ENCODE measurements at regions not wholly inside any gene's neighbourhood (a gene's known extent, or its start where the extent isn't known, plus 50 kb on each side); places are given as distances from the start of the nearest gene placed in this dataset.

GRCh38 chr9:38254151-38254550, 138.4 kb upstream of the ALDH1B1 start:
- Histone ChIP-seq H3K36me3 (ENCODE audit: insufficient read depth, low read length) (no peaks in the 10 kb centered on the region), H3K9ac (ENCODE audit: insufficient read length) (no peak overlapping the region), H3K4me3 (no peak overlapping the region), H3K9me3 (ENCODE audit: low read depth, low read length) (no peaks in the 10 kb centered on the region), H3K27ac (no peak overlapping the region)
- TF ChIP-seq FOXP2 (optimal IDR thresholded peaks at IDR 0.05; ENCODE audit: control extremely low read depth, extremely low read length, insufficient read depth) = no peak
- TF ChIP-seq EZH2 (IDR thresholded peaks at IDR 0.05) = no peak
- no peak for DNase-seq (ENCODE audit: low read depth, low spot score)

- no peak overlapping the region for H3K4me3 ChIP-seq
- no peak overlapping the region for H3K9ac ChIP-seq (ENCODE audit: insufficient read length)
- TF ChIP-seq FOXP2 (optimal IDR thresholded peaks at IDR 0.05; ENCODE audit: control extremely low read depth, extremely low read length, insufficient read depth) (no peak), EZH2 (IDR thresholded peaks at IDR 0.05) (no peak), POLR2AphosphoS5 (IDR thresholded peaks at IDR 0.05; ENCODE audit: borderline replicate concordance, low read depth, low read length) (no peak)
- DNase-seq (ENCODE audit: low read depth, low spot score) = no peak
- H3K9me3 ChIP-seq (ENCODE audit: low read depth, low read length) = no peaks in the 10 kb centered on the region
- no peak overlapping the region for H3K27ac ChIP-seq
- H3K36me3 ChIP-seq (ENCODE audit: insufficient read depth, low read length) = no peaks in the 10 kb centered on the region
These were observed 139.3 kb upstream of the ALDH1B1 start for GRCh38 chr9:38253200-38253599.

GRCh38 chr9:38251036-38251860, 141.3 kb upstream of the ALDH1B1 start:
- Histone ChIP-seq H3K9ac (ENCODE audit: insufficient read length) (no peak overlapping the region), H3K4me3 (no peak overlapping the region), H3K27ac (no peak overlapping the region), H3K9me3 (ENCODE audit: low read depth, low read length) (no peaks in the 10 kb centered on the region), H3K36me3 (ENCODE audit: insufficient read depth, low read length) (no peaks in the 10 kb centered on the region)
- TF ChIP-seq POLR2AphosphoS5 (IDR thresholded peaks at IDR 0.05; ENCODE audit: borderline replicate concordance, low read depth, low read length) (no peak), FOXP2 (optimal IDR thresholded peaks at IDR 0.05; ENCODE audit: control extremely low read depth, extremely low read length, insufficient read depth) (no peak), EZH2 (IDR thresholded peaks at IDR 0.05) (no peak)
- no peak for DNase-seq (ENCODE audit: low read depth, low spot score)

- no peaks in the 10 kb centered on the region for H3K36me3 ChIP-seq (ENCODE audit: insufficient read depth, low read length)
- no peak overlapping the region for H3K27ac ChIP-seq
- TF ChIP-seq FOXP2 (optimal IDR thresholded peaks at IDR 0.05; ENCODE audit: control extremely low read depth, extremely low read length, insufficient read depth) (no peak), EZH2 (IDR thresholded peaks at IDR 0.05) (no peak), POLR2AphosphoS5 (IDR thresholded peaks at IDR 0.05; ENCODE audit: borderline replicate concordance, low read depth, low read length) (no peak)
- no peaks in the 10 kb centered on the region for H3K9me3 ChIP-seq (ENCODE audit: low read depth, low read length)
- H3K9ac ChIP-seq (ENCODE audit: insufficient read length) = no peak overlapping the region
- H3K4me3 ChIP-seq = no peak overlapping the region
- DNase-seq (ENCODE audit: low read depth, low spot score) = no peak
These were observed 142.0 kb upstream of the ALDH1B1 start for GRCh38 chr9:38250279-38251035.

- Histone ChIP-seq H3K9ac (ENCODE audit: insufficient read length) (no peak overlapping the region), H3K4me3 (no peak overlapping the region), H3K9me3 (ENCODE audit: low read depth, low read length) (no peaks in the 10 kb centered on the region), H3K36me3 (ENCODE audit: insufficient read depth, low read length) (no peaks in the 10 kb centered on the region), H3K27ac (no peak overlapping the region)
- DNase-seq (ENCODE audit: low read depth, low spot score) = no peak
- TF ChIP-seq EZH2 (IDR thresholded peaks at IDR 0.05) = no peak
- TF ChIP-seq FOXP2 (optimal IDR thresholded peaks at IDR 0.05; ENCODE audit: control extremely low read depth, extremely low read length, insufficient read depth) = no peak
- TF ChIP-seq POLR2AphosphoS5 (IDR thresholded peaks at IDR 0.05; ENCODE audit: borderline replicate concordance, low read depth, low read length) = no peak
These were observed 142.8 kb upstream of the ALDH1B1 start for GRCh38 chr9:38249587-38250210.

- no peak for DNase-seq (ENCODE audit: low read depth, low spot score)
- no peaks in the 10 kb centered on the region for H3K36me3 ChIP-seq (ENCODE audit: insufficient read depth, low read length)
- H3K9ac ChIP-seq (ENCODE audit: insufficient read length) = no peak overlapping the region
- no peak overlapping the region for H3K4me3 ChIP-seq
- H3K9me3 ChIP-seq (ENCODE audit: low read depth, low read length) = no peaks in the 10 kb centered on the region
- no peak for TF ChIP-seq FOXP2 (optimal IDR thresholded peaks at IDR 0.05; ENCODE audit: control extremely low read depth, extremely low read length, insufficient read depth)
- H3K27ac ChIP-seq = no peak overlapping the region
These were observed 143.5 kb upstream of the ALDH1B1 start for GRCh38 chr9:38249049-38249448.

- Histone ChIP-seq H3K36me3 (ENCODE audit: insufficient read depth, low read length) (no peaks in the 10 kb centered on the region), H3K9me3 (ENCODE audit: low read depth, low read length) (no peaks in the 10 kb centered on the region), H3K27ac (no peak overlapping the region), H3K4me3 (no peak overlapping the region), H3K9ac (ENCODE audit: insufficient read length) (no peak overlapping the region)
- no peak for DNase-seq (ENCODE audit: low read depth, low spot score)
- no peak for TF ChIP-seq FOXP2 (optimal IDR thresholded peaks at IDR 0.05; ENCODE audit: control extremely low read depth, extremely low read length, insufficient read depth)
These were observed 145.7 kb upstream of the ALDH1B1 start for GRCh38 chr9:38246833-38247232.

- H3K27ac ChIP-seq = no peak overlapping the region
- no peaks in the 10 kb centered on the region for H3K36me3 ChIP-seq (ENCODE audit: insufficient read depth, low read length)
- no peak overlapping the region for H3K4me3 ChIP-seq
- no peak for DNase-seq (ENCODE audit: low read depth, low spot score)
- TF ChIP-seq FOXP2 (optimal IDR thresholded peaks at IDR 0.05; ENCODE audit: control extremely low read depth, extremely low read length, insufficient read depth) (no peak), EZH2 (IDR thresholded peaks at IDR 0.05) (no peak), POLR2AphosphoS5 (IDR thresholded peaks at IDR 0.05; ENCODE audit: borderline replicate concordance, low read depth, low read length) (no peak)
- H3K9ac ChIP-seq (ENCODE audit: insufficient read length) = no peak overlapping the region
- no peaks in the 10 kb centered on the region for H3K9me3 ChIP-seq (ENCODE audit: low read depth, low read length)
These were observed 147.5 kb upstream of the ALDH1B1 start for GRCh38 chr9:38244971-38245370.

Measured in SK-N-MC (cell line).